ENCODE measurements at regions not wholly inside any gene's neighbourhood (a gene's known extent, or its start where the extent isn't known, plus 50 kb on each side); places are given as distances from the start of the nearest gene placed in this dataset.

DNA sequence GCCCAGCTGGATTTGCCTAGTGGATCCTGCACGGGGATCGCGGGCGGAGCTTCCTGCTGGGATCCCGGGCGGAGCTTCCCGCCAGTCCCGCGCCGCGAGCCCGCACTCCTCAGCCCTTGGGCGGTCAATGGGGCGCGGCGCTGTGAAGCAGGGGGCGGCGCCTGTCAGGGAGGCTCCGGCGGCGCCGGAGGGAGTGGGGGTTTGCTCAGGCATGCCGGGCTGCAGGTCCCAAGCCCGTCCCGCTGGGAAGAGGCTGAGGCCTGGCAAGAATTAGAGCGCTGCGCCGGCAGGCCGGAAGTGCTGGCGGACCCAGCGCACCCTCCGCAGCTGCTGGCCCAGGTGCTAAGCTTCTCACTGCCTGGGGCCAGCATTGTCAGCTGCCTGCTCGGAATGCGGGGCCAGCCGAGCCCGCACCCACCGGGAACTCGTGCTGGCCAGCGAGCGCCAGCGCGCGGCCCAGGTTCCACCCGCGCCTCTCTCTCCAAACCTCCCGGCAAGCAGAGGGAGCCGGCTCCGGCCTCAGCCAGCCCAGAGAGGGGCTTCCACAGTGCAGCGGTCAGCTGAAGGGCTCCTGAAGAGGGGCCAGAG lies 119.6 kb downstream of the PRR20E start:
- TF ChIP-seq, protein P1, sequence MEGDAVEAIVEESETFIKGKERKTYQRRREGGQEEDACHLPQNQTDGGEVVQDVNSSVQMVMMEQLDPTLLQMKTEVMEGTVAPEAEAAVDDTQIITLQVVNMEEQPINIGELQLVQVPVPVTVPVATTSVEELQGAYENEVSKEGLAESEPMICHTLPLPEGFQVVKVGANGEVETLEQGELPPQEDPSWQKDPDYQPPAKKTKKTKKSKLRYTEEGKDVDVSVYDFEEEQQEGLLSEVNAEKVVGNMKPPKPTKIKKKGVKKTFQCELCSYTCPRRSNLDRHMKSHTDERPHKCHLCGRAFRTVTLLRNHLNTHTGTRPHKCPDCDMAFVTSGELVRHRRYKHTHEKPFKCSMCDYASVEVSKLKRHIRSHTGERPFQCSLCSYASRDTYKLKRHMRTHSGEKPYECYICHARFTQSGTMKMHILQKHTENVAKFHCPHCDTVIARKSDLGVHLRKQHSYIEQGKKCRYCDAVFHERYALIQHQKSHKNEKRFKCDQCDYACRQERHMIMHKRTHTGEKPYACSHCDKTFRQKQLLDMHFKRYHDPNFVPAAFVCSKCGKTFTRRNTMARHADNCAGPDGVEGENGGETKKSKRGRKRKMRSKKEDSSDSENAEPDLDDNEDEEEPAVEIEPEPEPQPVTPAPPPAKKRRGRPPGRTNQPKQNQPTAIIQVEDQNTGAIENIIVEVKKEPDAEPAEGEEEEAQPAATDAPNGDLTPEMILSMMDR (conservative IDR thresholded peaks at IDR 0.05), result no peak
- TF ChIP-seq ZFX (IDR thresholded peaks at IDR 0.05), result no peak
